Kidney (tissue), 13 donors: ENCODE measurements at regions not wholly inside any gene's neighbourhood (a gene's known extent, or its start where the extent isn't known, plus 50 kb on each side); places are given as distances from the start of the nearest gene placed in this dataset.

Experiments used
- DNase-seq, 5 donors: peaks; one replicate each; pipeline ENCODE4 v3.0.0-alpha.2; 2013 to 2020
- FAIRE-seq: peaks from 2 replicates; lab custom pipeline; 2012; peaks lifted over from hg19 to GRCh38; lab: Jason Lieb, UNC
- H3K27ac ChIP-seq, 2 donors: one replicate each; pipeline ENCODE4 v1.7.0; 2013; ENCODE audit warnings: low read depth in 2 of 2, low read length in 2 of 2, inconsistent platforms in 1 of 2
- H3K27me3 ChIP-seq: one replicate; pipeline ENCODE4 v1.7.1; 2013; ENCODE audit warnings: low read length, inconsistent platforms; ENCODE audit not compliant: control insufficient read depth, insufficient read depth
- H3K36me3 ChIP-seq, 3 donors: one replicate each; pipeline versions ENCODE4 v1.7.0 to v1.7.1; 2013; ENCODE audit warnings: low read length in 3 of 3, control low read depth in 1 of 3, inconsistent platforms in 1 of 3; ENCODE audit not compliant: insufficient read depth in 3 of 3, control insufficient read depth in 2 of 3
- H3K4me1 ChIP-seq, 3 donors: one replicate each; pipeline versions ENCODE4 v1.7.0 to v1.7.1; 2013; ENCODE audit warnings: low read length in 3 of 3, inconsistent platforms in 1 of 3, low read depth in 1 of 3; ENCODE audit not compliant: control insufficient read depth in 2 of 3, insufficient read depth in 2 of 3
- H3K4me3 ChIP-seq, 3 donors: one replicate each; pipeline versions ENCODE4 v1.7.0 to v1.8.1; 2013; ENCODE audit warnings: low read length in 3 of 3, control low read depth in 1 of 3, inconsistent platforms in 1 of 3
- H3K9ac ChIP-seq, 3 donors: one replicate each; pipeline versions ENCODE4 v1.7.0 to v1.7.1; 2013; ENCODE audit warnings: low read length in 3 of 3, control low read depth in 1 of 3, inconsistent platforms in 1 of 3
- H3K9me3 ChIP-seq, 3 donors: one replicate each; pipeline versions ENCODE4 v1.7.0 to v1.7.1; 2013; ENCODE audit warnings: low read length in 3 of 3, control low read depth in 1 of 3, inconsistent platforms in 1 of 3; ENCODE audit not compliant: control insufficient read depth in 2 of 3, insufficient read depth in 1 of 3
- intact Hi-C: fragments of 100-400 bp; cut with DNase I; formaldehyde crosslinking; loops from one replicate; pipeline ENCODE4 v1.11.1; 2022
- TF ChIP-seq, protein P1 (sequence below): IDR thresholded peaks from 3 replicates; pipeline ENCODE4 v1.5.1; 2012; ENCODE audit warnings: mild to moderate bottlenecking, moderate library complexity, borderline replicate concordance; ENCODE audit not compliant: insufficient read depth; ENCODE audit errors: extremely low read depth
- donor health status: control.
- donor health status: control.
- donor health status: control.
- donor health status: control.
- donor health status: control.
- donor health status: DM: yes; HTN: yes; CAD: no.
- donor health status: Normal renal cell carcinoma (clear cell type).

GRCh38 chr13:79018166-79018565, 359.2 kb upstream of the OBI1 start:
- no peaks in the 10 kb centered on the region for H3K27me3 ChIP-seq
- H3K36me3 ChIP-seq = no peaks in the 10 kb centered on the region
- TF ChIP-seq, protein P1, sequence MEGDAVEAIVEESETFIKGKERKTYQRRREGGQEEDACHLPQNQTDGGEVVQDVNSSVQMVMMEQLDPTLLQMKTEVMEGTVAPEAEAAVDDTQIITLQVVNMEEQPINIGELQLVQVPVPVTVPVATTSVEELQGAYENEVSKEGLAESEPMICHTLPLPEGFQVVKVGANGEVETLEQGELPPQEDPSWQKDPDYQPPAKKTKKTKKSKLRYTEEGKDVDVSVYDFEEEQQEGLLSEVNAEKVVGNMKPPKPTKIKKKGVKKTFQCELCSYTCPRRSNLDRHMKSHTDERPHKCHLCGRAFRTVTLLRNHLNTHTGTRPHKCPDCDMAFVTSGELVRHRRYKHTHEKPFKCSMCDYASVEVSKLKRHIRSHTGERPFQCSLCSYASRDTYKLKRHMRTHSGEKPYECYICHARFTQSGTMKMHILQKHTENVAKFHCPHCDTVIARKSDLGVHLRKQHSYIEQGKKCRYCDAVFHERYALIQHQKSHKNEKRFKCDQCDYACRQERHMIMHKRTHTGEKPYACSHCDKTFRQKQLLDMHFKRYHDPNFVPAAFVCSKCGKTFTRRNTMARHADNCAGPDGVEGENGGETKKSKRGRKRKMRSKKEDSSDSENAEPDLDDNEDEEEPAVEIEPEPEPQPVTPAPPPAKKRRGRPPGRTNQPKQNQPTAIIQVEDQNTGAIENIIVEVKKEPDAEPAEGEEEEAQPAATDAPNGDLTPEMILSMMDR = no peak
- intact Hi-C loops = no loop called here
- FAIRE-seq (no peak), DNase-seq (no peak)
- no peak overlapping the region for H3K27ac ChIP-seq
- peaks cover 0 to 10% (median 3%) of the 10 kb centered on the region in 3 donors for H3K9me3 ChIP-seq
- no peaks in the 10 kb centered on the region for H3K4me1 ChIP-seq
- H3K4me3 ChIP-seq = no peak overlapping the region
- H3K9ac ChIP-seq = no peak overlapping the region

DNA sequence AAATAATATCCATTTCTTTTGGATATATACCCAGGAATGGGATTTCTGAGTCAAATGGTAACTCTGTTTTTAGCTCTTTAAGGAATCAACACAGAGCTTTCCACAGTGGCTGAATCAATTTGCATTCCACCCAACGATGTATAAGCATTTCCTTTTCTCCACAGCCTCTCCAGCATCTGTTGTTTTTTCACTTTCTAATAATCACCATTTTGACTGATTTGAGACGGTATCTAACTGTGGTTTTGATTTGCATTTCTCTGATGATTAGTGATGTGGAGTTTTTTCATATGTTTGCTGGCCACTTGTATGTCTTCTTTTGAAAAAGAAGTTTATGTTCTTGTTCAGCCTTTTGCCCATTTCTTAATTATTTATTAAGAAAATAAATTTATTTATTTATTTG, 352.2 kb upstream of the OBI1 start:
- Histone ChIP-seq H3K4me3 (no peak overlapping the region), H3K9me3 (no peaks in the 10 kb centered on the region), H3K27me3 (no peaks in the 10 kb centered on the region), H3K9ac (no peak overlapping the region), H3K27ac (no peak overlapping the region), H3K36me3 (no peaks in the 10 kb centered on the region), H3K4me1 (no peaks in the 10 kb centered on the region)
- FAIRE-seq = no peak
- intact Hi-C loops = no loop called here
- TF ChIP-seq, protein P1 = no peak
- no peak for DNase-seq

DNA sequence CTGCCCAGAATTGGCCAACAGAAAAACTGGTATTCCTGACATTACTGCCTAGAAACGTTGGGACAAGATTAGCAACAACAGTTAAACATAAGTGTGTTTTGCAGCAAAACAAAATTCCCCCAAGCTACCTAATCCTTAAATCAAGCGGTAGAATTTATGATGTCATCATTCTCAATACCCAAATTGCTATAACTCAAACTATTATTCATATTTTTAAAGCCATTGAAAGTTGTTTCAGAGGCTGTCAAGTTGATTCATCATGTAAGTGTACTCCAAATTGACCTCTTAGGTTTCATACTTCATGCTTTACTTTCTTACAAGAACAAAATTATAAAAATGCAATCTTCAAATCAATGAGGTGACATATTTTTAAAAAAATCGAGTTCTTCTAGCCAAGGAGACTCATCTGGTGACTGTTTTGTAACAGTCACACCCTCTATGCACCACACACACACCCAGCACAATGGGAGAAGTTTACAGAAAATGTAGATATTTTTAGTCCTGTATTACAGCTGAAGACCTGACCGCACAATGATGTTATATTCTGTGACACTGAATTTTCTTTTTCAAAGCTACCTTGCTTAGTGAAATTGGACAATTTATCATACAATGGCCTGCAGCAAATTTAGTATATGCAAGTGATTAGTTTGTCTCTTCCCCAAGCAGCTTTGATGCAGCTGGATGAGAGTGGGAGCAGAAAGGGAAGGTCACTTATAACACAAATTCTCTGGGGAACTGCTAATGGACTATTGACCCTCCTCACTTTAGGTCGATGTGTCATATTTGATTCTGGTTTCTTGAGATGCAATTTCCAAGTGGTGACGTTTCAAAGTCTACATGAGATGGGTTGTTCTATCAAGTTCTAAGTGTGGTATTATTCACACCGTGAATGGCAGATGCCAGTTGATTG, 345.3 kb upstream of the OBI1 start:
- Histone ChIP-seq H3K36me3 (no peaks in the 10 kb centered on the region), H3K27ac (no peak overlapping the region), H3K27me3 (no peaks in the 10 kb centered on the region), H3K4me1 (no peaks in the 10 kb centered on the region), H3K4me3 (no peak overlapping the region), H3K9me3 (no peaks in the 10 kb centered on the region), H3K9ac (no peak overlapping the region)
- intact Hi-C loops = no loop called here
- FAIRE-seq (no peak), DNase-seq (no peak)
- TF ChIP-seq, protein P1 = no peak

GRCh38 chr13:78999494-78999893, 340.5 kb upstream of the OBI1 start:
- intact Hi-C loops = no loop called here
- H3K27ac ChIP-seq = no peak overlapping the region
- no peaks in the 10 kb centered on the region for H3K9me3 ChIP-seq
- no peaks in the 10 kb centered on the region for H3K4me1 ChIP-seq
- TF ChIP-seq, protein P1 = no peak
- H3K27me3 ChIP-seq = no peaks in the 10 kb centered on the region
- H3K9ac ChIP-seq = no peak overlapping the region
- DNase-seq (no peak), FAIRE-seq (no peak)
- no peak overlapping the region for H3K4me3 ChIP-seq
- H3K36me3 ChIP-seq = no peaks in the 10 kb centered on the region
